B cell (primary cell): ENCODE measurements at regions not wholly inside any gene's neighbourhood (a gene's known extent, or its start where the extent isn't known, plus 50 kb on each side); places are given as distances from the start of the nearest gene placed in this dataset.

Experiments used
- ATAC-seq: fragments of 200-7000 bp; cut with Tn5 transposase; one replicate; pipeline ENCODE4 v1.10.0; 2021; ENCODE audit warnings: low read depth, mild to moderate bottlenecking, moderate number of reproducible peaks, moderate library complexity
- CTCF ChIA-PET: fragments of 350-600 bp; sonication (Branson Sonifier 250); formaldehyde crosslinking; loops from one replicate; lab custom pipeline; 2021; ENCODE audit warnings: antibody characterized with exemption, inconsistent platforms; lab: Charles Lee
- POLR2A ChIA-PET: fragments of 350-600 bp; sonication (Branson Sonifier 250); formaldehyde crosslinking; loops from one replicate; lab custom pipeline; 2021; ENCODE audit warnings: antibody characterized with exemption; lab: Charles Lee
- DNase-seq: peaks from one replicate; pipeline ENCODE4 v3.0.0; 2013
- H2AFZ ChIP-seq: 2 replicates; pipeline ENCODE4 v1.6.1; 2012; ENCODE audit warnings: mild to moderate bottlenecking, low read depth, low read length; ENCODE audit not compliant: insufficient read depth, poor library complexity, severe bottlenecking
- H3K27ac ChIP-seq, 2 donors: 1 replicate in 1 of 2; 2 replicates in 1 of 2; pipeline ENCODE4 v1.5.1; 2012 to 2013; ENCODE audit warnings: low read length in 2 of 2, mild to moderate bottlenecking in 2 of 2, moderate library complexity in 1 of 2
- H3K27me3 ChIP-seq, 4 experiments: fragments of 200-600 bp in 1 of 4; sonication (generic) in 1 of 4; replicated peaks in 1 of 4; 1 replicate in 2 of 4; 2 replicates in 2 of 4; pipeline versions ENCODE4 v1.6.1 to v1.7.0; 2013 to 2016; ENCODE audit warnings: low read length in 3 of 4, mild to moderate bottlenecking in 2 of 4, mixed read lengths in 1 of 4, moderate library complexity in 1 of 4; ENCODE audit not compliant: insufficient read depth in 4 of 4, control insufficient read depth in 3 of 4; ENCODE audit errors: control extremely low read depth in 1 of 4
- H3K36me3 ChIP-seq, 2 experiments: replicated peaks in 1 of 2; 1 replicate in 1 of 2; 2 replicates in 1 of 2; pipeline versions ENCODE4 v1.6.1 to v1.7.1; 2013; ENCODE audit warnings: low read length in 1 of 2; ENCODE audit not compliant: insufficient read depth in 2 of 2, control insufficient read depth in 1 of 2; ENCODE audit errors: control extremely low read depth in 1 of 2, extremely low read depth in 1 of 2
- H3K4me1 ChIP-seq, 2 donors: fragments of 200-600 bp in 1 of 2; sonication (generic) in 1 of 2; 1 replicate in 1 of 2; 2 replicates in 1 of 2; pipeline versions ENCODE4 v1.5.1 to v1.6.1; 2013 to 2017; ENCODE audit warnings: low read length in 2 of 2; ENCODE audit not compliant: control insufficient read depth in 2 of 2, insufficient read depth in 2 of 2
- H3K4me2 ChIP-seq: replicated peaks from 2 replicates; pipeline ENCODE3; 2012; ENCODE audit warnings: mild to moderate bottlenecking, low read depth, low read length; ENCODE audit not compliant: poor library complexity, severe bottlenecking
- H3K4me3 ChIP-seq, 5 experiments: fragments of 200-600 bp in 1 of 5; sonication (generic) in 1 of 5; 1 replicate in 3 of 5; 2 replicates in 2 of 5; pipeline versions ENCODE4 v1.5.1 to v1.7.0; 2011 to 2016; ENCODE audit warnings: low read length in 4 of 5, mild to moderate bottlenecking in 4 of 5, low read depth in 2 of 5, control low read depth in 1 of 5, moderate library complexity in 1 of 5; ENCODE audit not compliant: insufficient read depth in 1 of 5; ENCODE audit errors: control extremely low read depth in 1 of 5, extremely low read depth in 1 of 5
- H3K79me2 ChIP-seq: fragments of 200-600 bp; sonication (generic); one replicate; pipeline ENCODE4 v1.6.0; 2016; ENCODE audit warnings: low read length; ENCODE audit not compliant: control insufficient read depth, insufficient read depth
- H3K9ac ChIP-seq: fragments of 200-600 bp; sonication (generic); 2 replicates; pipeline ENCODE4 v1.6.1; 2017; ENCODE audit warnings: mild to moderate bottlenecking, low read length, moderate library complexity
- H3K9me3 ChIP-seq, 3 donors: one replicate each; pipeline versions ENCODE4 v1.6.1 to v1.7.1; 2013; ENCODE audit warnings: low read length in 2 of 3; ENCODE audit not compliant: control insufficient read depth in 2 of 3, insufficient read depth in 1 of 3; ENCODE audit errors: control extremely low read depth in 1 of 3
- H4K20me1 ChIP-seq: 2 replicates; pipeline ENCODE4 v1.6.0; 2012; ENCODE audit warnings: mild to moderate bottlenecking, low read length; ENCODE audit not compliant: insufficient read depth, control insufficient read depth, poor library complexity, severe bottlenecking
- H3K27ac Mint-ChIP-seq: one replicate; pipeline ENCODE4 v1.8.0; 2021; ENCODE audit warnings: mixed read lengths
- H3K27me3 Mint-ChIP-seq: one replicate; pipeline ENCODE4 v1.8.0; 2021; ENCODE audit warnings: mixed read lengths
- H3K4me1 Mint-ChIP-seq: one replicate; pipeline ENCODE4 v1.8.0; 2021; ENCODE audit warnings: mixed read lengths
- H3K4me3 Mint-ChIP-seq: one replicate; pipeline ENCODE4 v1.8.0; 2021; ENCODE audit warnings: mixed read lengths
- H3K9me3 Mint-ChIP-seq: one replicate; pipeline ENCODE4 v1.8.0; 2022; ENCODE audit warnings: mixed read lengths; ENCODE audit not compliant: insufficient read depth
- CTCF ChIP-seq: fragments of 200-600 bp; IDR thresholded peaks from one replicate; pipeline ENCODE4 v1.8.0; 2022; ENCODE audit warnings: antibody characterized with exemption, mild to moderate bottlenecking
- EZH2 ChIP-seq: IDR thresholded peaks from 2 replicates; pipeline ENCODE4 v1.6.1; 2012; ENCODE audit warnings: borderline replicate concordance, low read depth, mild to moderate bottlenecking, moderate library complexity, low read length; ENCODE audit not compliant: insufficient read depth, poor library complexity, severe bottlenecking
- WGBS: methylation state at CpG from one replicate; pipeline ENCODE4 v1.1.5; 2013; ENCODE audit warnings: missing lambda C conversion rate; ENCODE audit not compliant: insufficient coverage; 5-methylcytosine and 5-hydroxymethylcytosine counted together
- intact Hi-C: fragments of 100-400 bp; cut with micrococcal nuclease; formaldehyde crosslinking; loops from one replicate; pipeline ENCODE4 v1.10.0; 2022

DNA sequence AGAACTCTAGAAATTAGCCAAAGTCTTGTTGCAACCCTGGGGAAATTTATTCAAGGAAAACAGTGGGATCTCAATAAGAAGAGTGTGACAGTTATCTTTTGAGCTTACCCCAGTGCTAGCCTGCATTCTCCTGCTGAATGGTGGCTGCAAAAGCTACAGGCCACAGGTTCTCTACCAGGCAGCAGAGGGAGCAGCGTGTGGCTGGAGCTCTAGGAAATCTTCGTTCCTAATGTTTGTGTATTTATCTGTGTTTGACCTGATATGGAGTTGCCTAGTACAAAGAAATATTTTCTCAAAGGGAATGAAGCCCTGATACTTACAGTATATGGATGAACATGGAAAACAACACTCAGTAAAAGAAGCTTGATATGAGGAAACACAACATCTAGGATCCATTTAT, 1100.6 kb downstream of the NLGN4Y start:
- WGBS = no CpG with 5 or more reads among the region's 2 CpGs
- intact Hi-C loops = no loop called here
- no peak overlapping the region for H3K9ac ChIP-seq
- no peak overlapping the region for H3K4me3 ChIP-seq
- H3K27ac ChIP-seq = no peak overlapping the region
- POLR2A ChIA-PET = no interaction called here
- H3K9me3 Mint-ChIP-seq = no peaks in the 10 kb centered on the region
- H3K27ac Mint-ChIP-seq = no peak overlapping the region
- no peaks in the 10 kb centered on the region for H4K20me1 ChIP-seq
- no peaks in the 10 kb centered on the region for H3K36me3 ChIP-seq
- H3K27me3 ChIP-seq = no peaks in the 10 kb centered on the region
- H3K79me2 ChIP-seq = no peaks in the 10 kb centered on the region
- no peak overlapping the region for H2AFZ ChIP-seq
- H3K9me3 ChIP-seq = no peaks in the 10 kb centered on the region
- H3K4me1 Mint-ChIP-seq = no peaks in the 10 kb centered on the region
- TF ChIP-seq EZH2 (no peak), CTCF (no peak)
- CTCF ChIA-PET = no interaction called here
- ATAC-seq (no peak), DNase-seq (no peak)
- no peaks in the 10 kb centered on the region for H3K4me1 ChIP-seq
- H3K27me3 Mint-ChIP-seq = no peaks in the 10 kb centered on the region
- H3K4me2 ChIP-seq = no peak overlapping the region
- H3K4me3 Mint-ChIP-seq = no peak overlapping the region

DNA sequence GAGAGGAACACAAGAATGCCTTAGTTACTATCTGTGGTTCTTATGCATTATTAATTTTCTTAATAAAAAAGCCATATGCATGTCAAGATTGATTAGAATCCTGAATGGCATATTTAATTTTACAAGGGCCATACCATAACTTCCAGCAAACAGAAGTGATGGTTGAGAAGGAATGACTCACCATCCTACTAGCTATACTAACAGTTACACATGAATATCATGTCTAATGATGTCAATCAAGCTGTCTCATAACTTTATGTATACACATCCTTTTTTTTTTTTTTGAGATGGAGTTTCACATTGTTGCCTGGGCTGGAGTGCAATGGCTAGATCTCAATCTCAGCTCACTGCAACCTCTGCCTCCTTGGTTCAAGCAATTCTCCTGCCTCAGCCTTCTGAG, 1123.9 kb downstream of the NLGN4Y start:
- Histone ChIP-seq H2AFZ (no peak overlapping the region), H4K20me1 (no peaks in the 10 kb centered on the region), H3K9me3 (no peaks in the 10 kb centered on the region), H3K27ac (no peak overlapping the region), H3K9ac (no peak overlapping the region), H3K36me3 (no peaks in the 10 kb centered on the region), H3K4me2 (no peak overlapping the region), H3K4me1 (no peaks in the 10 kb centered on the region), H3K27me3 (no peaks in the 10 kb centered on the region), H3K4me3 (no peak overlapping the region), H3K79me2 (no peaks in the 10 kb centered on the region)
- Mint-ChIP-seq H3K27ac (no peak overlapping the region), H3K4me1 (no peaks in the 10 kb centered on the region), H3K9me3 (no peaks in the 10 kb centered on the region), H3K27me3 (no peaks in the 10 kb centered on the region), H3K4me3 (no peak overlapping the region)
- intact Hi-C loops = no loop called here
- POLR2A ChIA-PET = no interaction called here
- DNase-seq = no peak
- TF ChIP-seq EZH2 = no peak
- no peak for TF ChIP-seq CTCF
- CTCF ChIA-PET = no interaction called here
- no peak for ATAC-seq
